ENCODE measurements at regions not wholly inside any gene's neighbourhood (a gene's known extent, or its start where the extent isn't known, plus 50 kb on each side); places are given as distances from the start of the nearest gene placed in this dataset.

GRCh38 chr11:43557553-43558110, 122.9 kb upstream of the HSD17B12 start:
- no peak for DNase-seq
- Histone ChIP-seq H3K4me3 (no peak overlapping the region), H3K36me3 (no peaks in the 10 kb centered on the region), H3K9me3 (no peaks in the 10 kb centered on the region), H3K4me1 (peaks cover 0 to 20% (median 6%) of the 10 kb centered on the region in 6 donors), H3K27me3 (replicated peaks in 1 of 7) (peaks cover 0 to 84% (median 34%) of the 10 kb centered on the region in 7 donors), H3K27ac (no peak overlapping the region)
- TF ChIP-seq POLR2A (IDR thresholded peaks at IDR 0.05) (no peak), POLR2AphosphoS5 (IDR thresholded peaks at IDR 0.05) (no peak), CTCF (IDR thresholded peaks at IDR 0.05 in 8 of 11, conservative IDR thresholded peaks at IDR 0.05 in 3 of 11) (peak in 2 of 11 experiments; percentile 6 to 7)
- 1 to 5% (median 3%) methylated on average over 13 of the region's 13 CpGs for WGBS, 5 donors
- intact Hi-C loops (cut with DNase I; ENCODE audit: low total_unique reads) = no loop called here

- 17 to 33% (median 23%) methylated on average over 5 of the region's 5 CpGs for WGBS, 5 donors
- Histone ChIP-seq H3K4me3 (no peak overlapping the region), H3K36me3 (no peaks in the 10 kb centered on the region), H3K27me3 (replicated peaks in 1 of 7) (peaks cover 0 to 79% (median 34%) of the 10 kb centered on the region in 7 donors), H3K4me1 (peaks cover 0 to 20% (median 6%) of the 10 kb centered on the region in 6 donors), H3K9me3 (no peaks in the 10 kb centered on the region), H3K27ac (no peak overlapping the region)
- TF ChIP-seq CTCF (IDR thresholded peaks at IDR 0.05 in 8 of 11, conservative IDR thresholded peaks at IDR 0.05 in 3 of 11) (no peak), POLR2AphosphoS5 (IDR thresholded peaks at IDR 0.05) (no peak), POLR2A (IDR thresholded peaks at IDR 0.05) (no peak)
- intact Hi-C loops (cut with DNase I; ENCODE audit: low total_unique reads) = no loop called here
- DNase-seq = no peak
Observed at GRCh38 chr11:43558146-43558545, 122.4 kb upstream of the HSD17B12 start.

GRCh38 chr11:43558556-43559127, 121.9 kb upstream of the HSD17B12 start:
- WGBS, 5 donors = 15 to 25% (median 18%) methylated on average over 8 of the region's 8 CpGs
- Histone ChIP-seq H3K27ac (no peak overlapping the region), H3K27me3 (replicated peaks in 1 of 7) (peaks cover 0 to 80% (median 34%) of the 10 kb centered on the region in 7 donors), H3K4me3 (no peak overlapping the region), H3K4me1 (peaks cover 0 to 20% (median 6%) of the 10 kb centered on the region in 6 donors), H3K9me3 (no peaks in the 10 kb centered on the region), H3K36me3 (no peaks in the 10 kb centered on the region)
- intact Hi-C loops (cut with DNase I; ENCODE audit: low total_unique reads) = no loop called here
- DNase-seq = no peak
- TF ChIP-seq POLR2AphosphoS5 (IDR thresholded peaks at IDR 0.05) = no peak
- no peak for TF ChIP-seq CTCF (IDR thresholded peaks at IDR 0.05 in 8 of 11, conservative IDR thresholded peaks at IDR 0.05 in 3 of 11)
- TF ChIP-seq POLR2A (IDR thresholded peaks at IDR 0.05) = no peak

GRCh38 chr11:43561832-43562231, 118.7 kb upstream of the HSD17B12 start:
- Histone ChIP-seq H3K4me1 (peaks cover 0 to 12% (median 5%) of the 10 kb centered on the region in 6 donors), H3K4me3 (no peak overlapping the region), H3K27me3 (replicated peaks in 1 of 7) (peaks cover 0 to 71% (median 25%) of the 10 kb centered on the region in 7 donors), H3K9me3 (no peaks in the 10 kb centered on the region), H3K36me3 (no peaks in the 10 kb centered on the region), H3K27ac (no peak overlapping the region)
- WGBS, 5 donors = 78 to 86% (median 84%) methylated on average over 3 of the region's 3 CpGs
- intact Hi-C loops (cut with DNase I; ENCODE audit: low total_unique reads) = loop anchor here (10.0 kb wide), 1 partner anchor 293 kb away; no protein-coding TSS in a partner anchor
- TF ChIP-seq POLR2AphosphoS5 (IDR thresholded peaks at IDR 0.05) (no peak), CTCF (IDR thresholded peaks at IDR 0.05 in 8 of 11, conservative IDR thresholded peaks at IDR 0.05 in 3 of 11) (no peak), POLR2A (IDR thresholded peaks at IDR 0.05) (no peak)
- no peak for DNase-seq

All from spleen (tissue), 11 donors.